Stimulated activated naive CD8-positive, alpha-beta T cell treated with anti-CD3 and anti-CD28 coated beads, Interleukin-15, Interleukin-2, amounts not matched to agents 100 ng/mL and 50 ng/mL, for 24 hours (primary cell): ENCODE measurements at regions not wholly inside any gene's neighbourhood (a gene's known extent, or its start where the extent isn't known, plus 50 kb on each side); places are given as distances from the start of the nearest gene placed in this dataset.
A peak's percentile ranks its signal among the peaks of the same experiment; 100 is the strongest.
"Not testable (repeated sequence)": the region's sequence is repeated elsewhere in the genome, so short reads cannot be mapped to it uniquely, and the experiment has no call there.

Experiments used
- H3K27ac Mint-ChIP-seq: one replicate; pipeline ENCODE4 v1.8.0; 2021; ENCODE audit warnings: mild to moderate bottlenecking, mixed read lengths
- H3K27me3 Mint-ChIP-seq: one replicate; pipeline ENCODE4 v1.8.0; 2021; ENCODE audit warnings: mixed read lengths
- H3K36me3 Mint-ChIP-seq: one replicate; pipeline ENCODE4 v1.8.0; 2021; ENCODE audit warnings: low read depth, mixed read lengths
- H3K4me1 Mint-ChIP-seq: one replicate; pipeline ENCODE4 v1.8.0; 2021; ENCODE audit warnings: low read depth, mixed read lengths
- H3K4me3 Mint-ChIP-seq: one replicate; pipeline ENCODE4 v1.8.0; 2021; ENCODE audit warnings: mild to moderate bottlenecking, mixed read lengths
- H3K9me3 Mint-ChIP-seq: one replicate; pipeline ENCODE4 v1.8.0; 2021; ENCODE audit warnings: mixed read lengths

DNA sequence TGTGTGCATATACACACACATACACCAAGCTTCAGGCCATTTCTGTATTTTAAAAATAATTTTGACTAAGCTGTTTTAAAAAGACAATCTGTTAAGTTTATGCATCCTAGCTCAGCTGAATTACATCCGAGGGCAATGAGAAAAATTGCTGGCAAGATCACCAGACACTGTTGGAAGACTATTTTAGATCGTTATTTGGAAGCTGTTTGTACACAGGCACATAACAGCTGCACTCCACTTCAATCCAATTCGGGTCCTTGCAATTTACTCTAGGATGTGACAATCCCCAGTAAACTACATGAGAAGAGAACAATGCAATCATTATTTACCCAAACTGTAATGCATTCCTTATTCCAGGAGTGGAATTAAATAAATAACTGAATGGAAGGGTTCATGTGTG, 79.3 kb upstream of the RASA1 start:
- Mint-ChIP-seq H3K4me1 (peaks cover 20% of the 10 kb centered on the region), H3K27me3 (no peaks in the 10 kb centered on the region), H3K27ac (no peak overlapping the region), H3K9me3 (no peaks in the 10 kb centered on the region), H3K36me3 (no peaks in the 10 kb centered on the region), H3K4me3 (no peak overlapping the region)

DNA sequence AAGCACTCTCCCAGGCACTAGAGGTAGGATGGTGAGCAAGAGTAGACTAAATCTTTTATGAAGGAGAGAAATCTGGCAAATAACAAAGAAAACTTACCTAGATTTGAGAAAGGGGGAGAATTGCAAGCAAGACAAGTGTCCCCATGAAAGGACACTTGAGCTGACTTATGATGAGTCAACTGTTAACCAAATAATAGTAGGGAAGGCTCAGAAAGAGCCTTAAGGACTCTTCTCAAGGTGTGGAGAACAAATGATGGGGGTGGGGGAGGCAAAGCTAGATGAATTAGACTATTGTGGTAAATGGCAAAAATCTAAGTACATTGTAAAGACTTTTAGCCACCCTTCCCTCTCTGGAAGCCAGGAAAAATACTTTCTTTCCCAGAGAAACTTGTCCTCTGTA, 77.6 kb upstream of the RASA1 start:
- H3K27ac Mint-ChIP-seq: no peak overlapping the region

DNA sequence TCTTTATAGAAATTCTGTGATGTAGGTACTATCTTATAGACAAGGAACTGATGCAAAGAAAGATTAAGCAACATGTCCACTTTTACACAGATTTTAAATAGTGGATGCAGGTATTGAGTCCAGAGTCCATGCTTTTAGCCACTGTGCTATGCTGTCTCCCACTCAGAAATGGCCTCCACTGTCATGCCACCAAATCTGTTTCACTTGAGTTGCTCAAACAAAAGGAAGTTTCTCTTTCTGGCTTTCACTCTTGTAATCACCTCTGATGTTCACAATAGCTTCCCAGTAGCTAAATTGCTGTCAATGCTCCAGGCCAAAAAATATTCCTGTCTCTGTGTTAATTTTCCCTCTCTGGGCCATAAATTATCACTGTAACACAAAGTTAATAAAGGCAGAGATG, 77.0 kb upstream of the RASA1 start:
- no peaks in the 10 kb centered on the region for H3K27me3 Mint-ChIP-seq
- peaks cover 38% of the 10 kb centered on the region for H3K4me1 Mint-ChIP-seq
- H3K27ac Mint-ChIP-seq: no peak overlapping the region
- no peaks in the 10 kb centered on the region for H3K36me3 Mint-ChIP-seq
- no peak overlapping the region for H3K4me3 Mint-ChIP-seq
- H3K9me3 Mint-ChIP-seq: no peaks in the 10 kb centered on the region

More for the DNA sequence above, 77.6 kb upstream of the RASA1 start:
- no peaks in the 10 kb centered on the region for H3K9me3 Mint-ChIP-seq
- peaks cover 32% of the 10 kb centered on the region for H3K4me1 Mint-ChIP-seq
- H3K4me3 Mint-ChIP-seq: no peak overlapping the region
- no peaks in the 10 kb centered on the region for H3K27me3 Mint-ChIP-seq
- no peaks in the 10 kb centered on the region for H3K36me3 Mint-ChIP-seq

DNA sequence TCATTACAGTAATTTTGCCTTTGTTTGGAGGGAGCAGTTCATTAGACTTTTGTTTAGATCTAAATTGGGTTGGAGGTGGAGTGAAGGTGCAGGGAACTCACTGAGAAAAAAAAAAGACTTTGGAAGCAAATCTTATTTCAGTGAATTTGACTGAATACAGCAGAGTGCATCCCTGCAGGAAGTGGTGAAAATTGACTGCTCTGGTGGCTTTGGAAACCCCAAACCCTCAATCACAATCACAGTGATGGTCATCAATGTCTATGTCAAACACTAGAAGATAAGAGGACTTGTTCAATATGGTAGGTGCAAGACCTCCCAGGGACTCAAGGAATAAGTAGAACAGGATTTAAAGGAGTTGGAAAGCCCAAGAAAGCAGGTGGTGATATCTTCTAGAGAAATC, 76.0 kb upstream of the RASA1 start:
- Mint-ChIP-seq H3K27me3 (no peaks in the 10 kb centered on the region), H3K4me3 (no peak overlapping the region), H3K9me3 (no peaks in the 10 kb centered on the region), H3K27ac (peak overlapping the region; percentile 14), H3K36me3 (no peaks in the 10 kb centered on the region), H3K4me1 (peaks cover 40% of the 10 kb centered on the region)

DNA sequence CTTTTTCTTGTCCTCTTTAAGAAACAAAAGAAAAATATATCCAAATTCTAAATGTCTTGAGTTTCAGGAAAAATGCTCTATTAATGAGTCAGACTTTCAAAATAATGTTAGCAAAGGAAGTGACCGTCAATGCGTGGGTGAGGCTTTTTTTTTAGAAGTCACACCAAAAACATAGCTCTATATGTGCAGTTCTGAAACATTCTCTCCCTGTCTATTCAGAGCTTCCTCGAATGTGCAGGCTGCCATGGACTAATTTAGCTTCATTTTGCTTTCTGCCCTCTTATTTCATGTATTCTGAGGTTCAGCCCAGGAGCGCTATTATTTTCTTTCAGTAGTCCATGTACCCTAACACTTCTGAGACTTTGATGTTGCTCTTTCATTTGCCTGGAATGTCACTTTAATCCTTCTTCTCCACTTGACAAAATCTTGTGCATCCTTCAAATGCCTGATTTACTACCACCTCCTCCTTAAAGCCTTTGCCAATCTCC, 72.5 kb upstream of the RASA1 start:
- Mint-ChIP-seq H3K36me3 (no peaks in the 10 kb centered on the region), H3K9me3 (no peaks in the 10 kb centered on the region), H3K4me1 (peaks cover 40% of the 10 kb centered on the region), H3K27me3 (no peaks in the 10 kb centered on the region), H3K27ac (peak overlapping the region; percentile 85), H3K4me3 (peak overlapping the region; percentile 36)

DNA sequence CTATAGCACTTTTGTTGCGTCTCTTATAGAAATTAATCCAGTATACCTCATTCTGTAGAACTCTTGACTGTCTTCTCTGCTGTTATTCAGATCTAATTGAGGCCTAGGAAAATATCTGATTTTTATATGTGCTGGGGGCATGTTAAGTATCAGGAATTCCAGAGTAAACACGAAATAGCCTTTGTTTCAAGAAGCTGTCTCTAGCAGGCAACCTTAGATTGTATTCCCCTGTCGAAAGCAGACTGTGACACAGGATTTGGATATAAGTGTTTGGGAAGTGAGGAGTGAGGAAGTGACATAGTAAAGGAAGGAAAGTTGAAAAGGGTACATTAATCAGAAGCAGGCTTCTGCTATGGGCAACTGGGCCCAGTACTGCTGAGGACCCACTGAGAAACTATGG, 72.1 kb upstream of the RASA1 start:
- Mint-ChIP-seq H3K27ac (peak overlapping the region; percentile 85), H3K36me3 (no peaks in the 10 kb centered on the region)

DNA sequence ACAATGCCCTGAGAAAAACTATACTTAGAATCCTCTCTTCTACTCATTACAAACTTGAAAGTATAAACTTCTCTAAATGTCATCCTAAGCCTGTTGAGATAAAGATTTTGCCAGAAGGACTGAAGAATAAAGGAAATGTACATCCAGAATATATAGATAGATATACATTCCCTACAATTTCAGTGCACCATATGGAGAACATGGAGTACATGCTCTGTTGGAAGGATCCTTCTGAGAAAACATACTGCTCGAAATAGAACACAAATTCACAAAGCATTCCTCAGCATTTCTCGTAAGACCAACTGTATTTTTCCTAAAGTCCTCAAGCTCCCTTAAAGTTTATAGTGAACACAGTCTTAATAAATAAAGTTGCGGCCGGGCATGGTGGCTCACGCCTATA, 69.7 kb upstream of the RASA1 start:
- Mint-ChIP-seq H3K4me1 (peaks cover 23% of the 10 kb centered on the region), H3K4me3 (no peak overlapping the region), H3K27ac (no peak overlapping the region), H3K9me3 (peaks cover 8% of the 10 kb centered on the region), H3K27me3 (no peaks in the 10 kb centered on the region), H3K36me3 (no peaks in the 10 kb centered on the region)

More for the DNA sequence above, 72.1 kb upstream of the RASA1 start:
- Mint-ChIP-seq H3K27me3 (no peaks in the 10 kb centered on the region), H3K9me3 (peaks cover 3% of the 10 kb centered on the region), H3K4me3 (no peak overlapping the region), H3K4me1 (peaks cover 40% of the 10 kb centered on the region)

DNA sequence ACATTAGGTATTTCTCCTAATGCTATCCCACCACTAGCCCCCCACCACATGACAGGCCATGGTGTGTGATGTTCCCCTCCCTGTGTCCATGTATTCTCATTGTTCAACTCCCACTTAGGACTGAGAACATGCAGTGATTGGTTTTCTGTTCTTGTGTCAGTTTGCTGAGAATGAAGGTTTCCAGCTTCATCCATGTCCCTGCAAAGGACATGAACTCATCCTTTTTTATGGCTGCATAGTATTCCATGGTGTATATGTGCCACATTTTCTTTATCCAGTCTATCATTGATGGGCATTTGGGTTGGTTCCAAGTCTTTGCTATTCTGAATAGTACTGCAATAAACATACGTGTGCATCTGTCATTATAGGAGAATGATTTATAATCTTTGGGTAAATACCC, 68.4 kb upstream of the RASA1 start:
- H3K27ac Mint-ChIP-seq, H3K36me3 Mint-ChIP-seq, H3K27me3 Mint-ChIP-seq, H3K4me3 Mint-ChIP-seq: not testable (repeated sequence)
- peaks cover 15% of the 10 kb centered on the region for H3K4me1 Mint-ChIP-seq
- H3K9me3 Mint-ChIP-seq: peaks cover 16% of the 10 kb centered on the region

DNA sequence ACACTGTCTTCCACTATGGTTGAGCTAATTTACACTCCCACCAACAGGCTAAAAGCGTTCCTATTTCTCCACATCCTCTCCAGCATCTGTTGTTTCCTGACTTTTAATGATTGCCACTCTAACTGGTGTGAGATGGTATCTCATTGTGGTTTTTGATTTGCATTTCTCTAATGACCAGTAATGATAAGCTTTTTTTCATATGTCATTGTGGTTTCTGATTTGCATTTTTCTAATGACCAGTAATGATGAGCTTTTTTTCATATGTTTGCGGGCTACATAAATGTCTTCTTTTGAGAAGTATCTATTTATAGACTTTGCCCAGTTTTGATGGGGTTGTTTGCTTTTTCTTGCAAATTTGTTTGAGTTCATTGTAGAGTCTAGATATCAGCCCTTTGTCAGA, 68.0 kb upstream of the RASA1 start:
- not testable (repeated sequence) for H3K27me3 Mint-ChIP-seq, H3K27ac Mint-ChIP-seq, H3K4me3 Mint-ChIP-seq, H3K36me3 Mint-ChIP-seq
- H3K9me3 Mint-ChIP-seq: peaks cover 16% of the 10 kb centered on the region
- peaks cover 12% of the 10 kb centered on the region for H3K4me1 Mint-ChIP-seq

DNA sequence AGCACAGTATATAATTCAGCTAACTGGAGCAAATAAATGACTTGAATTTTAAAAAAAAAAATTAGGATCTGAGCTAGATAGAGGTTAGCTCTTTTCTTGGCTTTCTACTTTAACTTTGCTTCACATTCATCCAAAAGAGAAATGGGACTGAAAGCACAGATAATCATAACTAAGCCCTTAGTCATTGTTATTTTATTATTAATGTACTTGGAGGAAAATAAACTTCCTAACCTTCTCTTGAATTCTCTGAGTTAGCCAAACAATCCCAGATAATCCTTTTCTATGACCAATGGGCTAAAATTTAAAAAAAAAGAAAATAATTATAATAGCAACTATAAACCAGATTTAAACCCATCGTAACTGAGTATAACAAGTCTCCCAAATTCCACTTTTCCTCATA, 57.6 kb upstream of the RASA1 start:
- Mint-ChIP-seq H3K27me3 (no peaks in the 10 kb centered on the region), H3K4me3 (no peak overlapping the region), H3K27ac (no peak overlapping the region), H3K9me3 (no peaks in the 10 kb centered on the region), H3K36me3 (no peaks in the 10 kb centered on the region), H3K4me1 (peaks cover 5% of the 10 kb centered on the region)

DNA sequence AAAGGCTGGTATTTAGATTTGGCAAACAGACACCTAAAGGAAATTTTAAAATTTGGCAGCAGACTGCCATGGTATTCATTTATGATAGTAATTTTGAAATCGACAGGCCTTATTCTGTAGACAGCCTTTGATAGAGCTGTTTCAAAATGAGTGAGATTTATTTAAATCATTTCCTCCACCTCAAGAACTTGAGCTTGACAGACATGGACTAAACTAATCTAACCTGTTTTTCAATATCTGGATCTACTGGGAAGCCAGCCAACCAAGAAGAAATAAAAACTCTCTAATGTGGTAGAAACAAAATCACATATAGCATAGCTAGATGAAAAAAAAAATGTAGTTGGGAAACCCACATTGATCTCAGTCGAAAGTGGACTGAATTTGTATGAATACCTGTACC, 56.9 kb upstream of the RASA1 start:
- Mint-ChIP-seq H3K27me3 (no peaks in the 10 kb centered on the region), H3K27ac (no peak overlapping the region), H3K4me1 (peaks cover 5% of the 10 kb centered on the region), H3K36me3 (no peaks in the 10 kb centered on the region), H3K4me3 (no peak overlapping the region), H3K9me3 (no peaks in the 10 kb centered on the region)

DNA sequence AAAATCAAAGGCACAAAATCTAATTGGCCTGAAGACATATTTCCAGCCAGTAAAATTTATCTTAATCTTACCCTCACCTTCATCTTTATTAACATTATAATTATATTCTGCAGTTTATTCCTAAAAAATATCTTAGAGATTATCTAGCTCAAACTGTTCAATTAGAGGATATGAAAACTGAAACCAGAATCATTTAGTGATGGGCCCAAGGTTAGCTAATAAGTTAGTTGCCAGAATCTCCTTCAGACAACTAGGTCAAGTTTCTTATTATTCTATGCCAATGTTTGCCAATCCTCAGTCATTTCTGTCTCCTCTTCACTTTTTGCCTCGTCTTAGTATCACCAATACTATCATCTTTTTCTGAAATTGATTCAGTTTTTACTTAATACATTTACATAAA, 56.0 kb upstream of the RASA1 start:
- Mint-ChIP-seq H3K4me1 (peaks cover 5% of the 10 kb centered on the region), H3K4me3 (no peak overlapping the region), H3K9me3 (no peaks in the 10 kb centered on the region), H3K27me3 (no peaks in the 10 kb centered on the region), H3K36me3 (no peaks in the 10 kb centered on the region), H3K27ac (no peak overlapping the region)

DNA sequence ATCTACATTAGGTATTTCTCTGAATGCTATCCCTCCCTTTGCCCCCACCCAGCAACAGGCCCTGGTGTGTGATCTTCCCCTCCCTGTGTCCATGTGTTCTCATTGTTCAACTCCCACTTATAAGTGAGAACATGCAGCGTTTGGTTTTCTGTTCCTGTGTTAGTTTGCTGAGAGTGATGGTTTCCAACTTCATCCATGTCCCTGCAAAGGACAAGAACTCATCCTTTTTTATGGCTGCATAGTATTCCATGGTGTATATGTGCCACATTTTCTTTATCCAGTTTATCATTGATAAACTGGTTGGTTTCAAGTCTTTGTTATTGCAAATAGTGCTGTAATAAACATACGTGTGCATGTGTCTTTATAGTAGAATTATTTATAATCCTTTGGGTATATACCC, 55.5 kb upstream of the RASA1 start:
- H3K27ac Mint-ChIP-seq, H3K4me1 Mint-ChIP-seq, H3K9me3 Mint-ChIP-seq, H3K4me3 Mint-ChIP-seq, H3K27me3 Mint-ChIP-seq, H3K36me3 Mint-ChIP-seq: not testable (repeated sequence)

DNA sequence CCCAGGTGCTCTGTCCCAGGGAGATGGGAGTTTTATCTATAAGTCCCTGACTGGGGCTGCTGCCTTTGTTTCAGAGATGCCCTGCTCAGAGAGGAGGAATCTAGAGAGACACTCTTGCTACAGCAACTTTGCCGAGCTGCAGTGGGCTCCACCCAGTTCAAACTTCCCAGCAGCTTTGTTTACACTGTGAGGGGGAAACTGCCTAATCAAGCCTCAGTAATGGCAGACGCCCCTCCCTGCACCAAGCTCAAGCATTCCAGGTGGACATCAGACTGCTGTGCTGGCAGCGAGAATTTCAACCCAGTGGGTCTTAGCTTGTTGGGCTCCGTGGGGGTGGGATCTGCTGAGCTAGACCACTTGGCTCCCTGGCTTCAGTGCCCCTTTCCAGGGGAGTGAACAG, 50.2 kb upstream of the RASA1 start:
- H3K4me3 Mint-ChIP-seq, H3K27ac Mint-ChIP-seq, H3K4me1 Mint-ChIP-seq, H3K9me3 Mint-ChIP-seq, H3K36me3 Mint-ChIP-seq, H3K27me3 Mint-ChIP-seq: not testable (repeated sequence)
